Neural cell (in vitro differentiated cells): ENCODE measurements at regions not wholly inside any gene's neighbourhood (a gene's known extent, or its start where the extent isn't known, plus 50 kb on each side); places are given as distances from the start of the nearest gene placed in this dataset.

ENCODE experiments used
- EP300 ChIP-seq: fragments of 450-650 bp; conservative IDR thresholded peaks from 2 replicates; pipeline ENCODE4 v1.6.1; 2014; ENCODE audit warnings: antibody characterized with exemption, mild to moderate bottlenecking, moderate library complexity; ENCODE audit not compliant: poor library complexity, severe bottlenecking
- EZH2 ChIP-seq: fragments of 200-600, 300-800 bp; shearing (Covaris generic), sonication (generic); IDR thresholded peaks from 2 replicates; pipeline ENCODE4 v1.6.1; 2014; ENCODE audit warnings: antibody characterized with exemption, low read length, borderline replicate concordance, mild to moderate bottlenecking; ENCODE audit not compliant: insufficient read depth, poor library complexity, severe bottlenecking
- MXI1 ChIP-seq: fragments of 450-650 bp; conservative IDR thresholded peaks from 2 replicates; pipeline ENCODE4 v1.6.1; 2014; ENCODE audit warnings: antibody characterized with exemption, mild to moderate bottlenecking; ENCODE audit not compliant: poor library complexity, severe bottlenecking
- POLR2AphosphoS5 ChIP-seq: IDR thresholded peaks from 2 replicates; pipeline ENCODE4 v1.6.1; 2012
- SMC3 ChIP-seq: fragments of 450-650 bp; conservative IDR thresholded peaks from 2 replicates; pipeline ENCODE4 v1.6.1; 2014; ENCODE audit warnings: antibody characterized with exemption, mild to moderate bottlenecking, moderate library complexity; ENCODE audit not compliant: poor library complexity
- TAF1 ChIP-seq: IDR thresholded peaks from 2 replicates; pipeline ENCODE4 v1.6.1; 2012; ENCODE audit warnings: low read depth
- TF ChIP-seq, protein P1 (sequence below): fragments of 450-650 bp; IDR thresholded peaks from 2 replicates; pipeline ENCODE4 v1.5.1; 2014; ENCODE audit warnings: antibody characterized with exemption, mild to moderate bottlenecking, moderate library complexity; ENCODE audit not compliant: poor library complexity, severe bottlenecking
- TF ChIP-seq, protein P2 (sequence below): IDR thresholded peaks from 2 replicates; pipeline ENCODE4 v1.6.1; 2012; ENCODE audit warnings: borderline replicate concordance

DNA sequence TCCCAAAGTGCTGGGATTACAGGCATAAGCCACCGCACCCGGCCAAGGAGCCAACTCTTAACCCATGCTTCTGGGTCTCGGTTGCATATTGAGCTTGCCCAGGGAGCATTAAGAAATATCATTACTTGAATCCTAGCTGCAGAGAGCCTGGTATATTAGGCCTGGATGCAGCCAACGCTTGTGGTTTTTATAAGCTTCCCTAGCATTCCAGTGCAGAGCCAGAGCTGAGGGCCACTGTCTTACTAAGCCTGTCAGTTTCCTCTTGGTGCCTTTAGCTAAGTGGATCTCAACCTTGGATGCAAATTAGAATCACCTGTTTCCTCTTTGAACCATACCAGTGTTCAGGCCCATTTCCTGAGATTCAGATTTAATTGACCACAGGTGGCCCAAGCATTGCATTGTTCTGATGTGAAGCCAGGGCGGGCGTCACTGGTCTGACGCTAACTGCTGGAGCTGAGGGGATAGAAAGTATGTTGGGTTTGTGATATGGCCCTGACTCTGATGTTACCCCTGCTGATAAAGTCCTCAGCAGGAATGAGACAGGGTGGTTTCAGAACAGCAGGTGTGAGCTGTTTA is 76.3 kb downstream of the BTBD3 start:
- no peak for TF ChIP-seq EP300
- no peak for TF ChIP-seq EZH2
- TF ChIP-seq, protein P1, sequence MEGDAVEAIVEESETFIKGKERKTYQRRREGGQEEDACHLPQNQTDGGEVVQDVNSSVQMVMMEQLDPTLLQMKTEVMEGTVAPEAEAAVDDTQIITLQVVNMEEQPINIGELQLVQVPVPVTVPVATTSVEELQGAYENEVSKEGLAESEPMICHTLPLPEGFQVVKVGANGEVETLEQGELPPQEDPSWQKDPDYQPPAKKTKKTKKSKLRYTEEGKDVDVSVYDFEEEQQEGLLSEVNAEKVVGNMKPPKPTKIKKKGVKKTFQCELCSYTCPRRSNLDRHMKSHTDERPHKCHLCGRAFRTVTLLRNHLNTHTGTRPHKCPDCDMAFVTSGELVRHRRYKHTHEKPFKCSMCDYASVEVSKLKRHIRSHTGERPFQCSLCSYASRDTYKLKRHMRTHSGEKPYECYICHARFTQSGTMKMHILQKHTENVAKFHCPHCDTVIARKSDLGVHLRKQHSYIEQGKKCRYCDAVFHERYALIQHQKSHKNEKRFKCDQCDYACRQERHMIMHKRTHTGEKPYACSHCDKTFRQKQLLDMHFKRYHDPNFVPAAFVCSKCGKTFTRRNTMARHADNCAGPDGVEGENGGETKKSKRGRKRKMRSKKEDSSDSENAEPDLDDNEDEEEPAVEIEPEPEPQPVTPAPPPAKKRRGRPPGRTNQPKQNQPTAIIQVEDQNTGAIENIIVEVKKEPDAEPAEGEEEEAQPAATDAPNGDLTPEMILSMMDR: no peak
- no peak for TF ChIP-seq SMC3
- TF ChIP-seq, protein P2, sequence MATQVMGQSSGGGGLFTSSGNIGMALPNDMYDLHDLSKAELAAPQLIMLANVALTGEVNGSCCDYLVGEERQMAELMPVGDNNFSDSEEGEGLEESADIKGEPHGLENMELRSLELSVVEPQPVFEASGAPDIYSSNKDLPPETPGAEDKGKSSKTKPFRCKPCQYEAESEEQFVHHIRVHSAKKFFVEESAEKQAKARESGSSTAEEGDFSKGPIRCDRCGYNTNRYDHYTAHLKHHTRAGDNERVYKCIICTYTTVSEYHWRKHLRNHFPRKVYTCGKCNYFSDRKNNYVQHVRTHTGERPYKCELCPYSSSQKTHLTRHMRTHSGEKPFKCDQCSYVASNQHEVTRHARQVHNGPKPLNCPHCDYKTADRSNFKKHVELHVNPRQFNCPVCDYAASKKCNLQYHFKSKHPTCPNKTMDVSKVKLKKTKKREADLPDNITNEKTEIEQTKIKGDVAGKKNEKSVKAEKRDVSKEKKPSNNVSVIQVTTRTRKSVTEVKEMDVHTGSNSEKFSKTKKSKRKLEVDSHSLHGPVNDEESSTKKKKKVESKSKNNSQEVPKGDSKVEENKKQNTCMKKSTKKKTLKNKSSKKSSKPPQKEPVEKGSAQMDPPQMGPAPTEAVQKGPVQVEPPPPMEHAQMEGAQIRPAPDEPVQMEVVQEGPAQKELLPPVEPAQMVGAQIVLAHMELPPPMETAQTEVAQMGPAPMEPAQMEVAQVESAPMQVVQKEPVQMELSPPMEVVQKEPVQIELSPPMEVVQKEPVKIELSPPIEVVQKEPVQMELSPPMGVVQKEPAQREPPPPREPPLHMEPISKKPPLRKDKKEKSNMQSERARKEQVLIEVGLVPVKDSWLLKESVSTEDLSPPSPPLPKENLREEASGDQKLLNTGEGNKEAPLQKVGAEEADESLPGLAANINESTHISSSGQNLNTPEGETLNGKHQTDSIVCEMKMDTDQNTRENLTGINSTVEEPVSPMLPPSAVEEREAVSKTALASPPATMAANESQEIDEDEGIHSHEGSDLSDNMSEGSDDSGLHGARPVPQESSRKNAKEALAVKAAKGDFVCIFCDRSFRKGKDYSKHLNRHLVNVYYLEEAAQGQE: no peak
- TF ChIP-seq POLR2AphosphoS5: no peak
- no peak for TF ChIP-seq MXI1
- TF ChIP-seq TAF1: no peak
